GM23338 (cell line): ENCODE measurements at regions not wholly inside any gene's neighbourhood (a gene's known extent, or its start where the extent isn't known, plus 50 kb on each side); places are given as distances from the start of the nearest gene placed in this dataset.
A peak's percentile ranks its signal among the peaks of the same experiment; 100 is the strongest.

Experiments
- ATAC-seq: fragments of 200-7000 bp; cut with Tn5 transposase; 3 replicates; pipeline ENCODE4 v1.9.1; 2020
- DNase-seq: peaks from one replicate; pipeline ENCODE4 v3.0.0-alpha.2; 2015; ENCODE audit warnings: low spot score
- H2AFZ ChIP-seq: fragments of 200-600 bp; sonication (generic); 2 replicates; pipeline ENCODE4 v1.8.0; 2016; ENCODE audit warnings: antibody characterized with exemption, mild to moderate bottlenecking, moderate library complexity
- H3F3A ChIP-seq: fragments of 200-600 bp; sonication (generic); replicated peaks from 2 replicates; pipeline ENCODE4 v1.8.0; 2017; ENCODE audit warnings: antibody characterized with exemption, mixed run types, low read depth
- H3K27ac ChIP-seq: fragments of 200-600 bp; sonication (generic); 2 replicates; pipeline ENCODE4 v1.6.1; 2016; ENCODE audit warnings: low read depth
- H3K27me3 ChIP-seq: fragments of 200-600 bp; sonication (generic); 2 replicates; pipeline ENCODE4 v1.8.0; 2016; ENCODE audit warnings: mild to moderate bottlenecking, mixed run types, moderate library complexity; ENCODE audit not compliant: insufficient read depth
- H3K36me3 ChIP-seq: fragments of 200-600 bp; sonication (generic); 2 replicates; pipeline ENCODE4 v1.8.0; 2016; ENCODE audit warnings: mild to moderate bottlenecking; ENCODE audit not compliant: insufficient read depth
- H3K4me1 ChIP-seq: fragments of 200-600 bp; sonication (generic); 2 replicates; pipeline ENCODE4 v1.8.0; 2016; ENCODE audit warnings: mild to moderate bottlenecking, moderate library complexity; ENCODE audit not compliant: insufficient read depth
- H3K4me2 ChIP-seq: fragments of 200-600 bp; sonication (generic); 2 replicates; pipeline ENCODE4 v1.7.1; 2017; ENCODE audit warnings: mixed run types
- H3K4me3 ChIP-seq: fragments of 200-600 bp; sonication (generic); 2 replicates; pipeline ENCODE4 v1.6.1; 2016; ENCODE audit warnings: mixed run types
- H3K79me2 ChIP-seq: fragments of 200-600 bp; sonication (generic); replicated peaks from 2 replicates; pipeline ENCODE4 v1.8.0; 2017; ENCODE audit warnings: mild to moderate bottlenecking; ENCODE audit not compliant: insufficient read depth
- H3K9me2 ChIP-seq: fragments of 200-600 bp; sonication (generic); 2 replicates; pipeline ENCODE4 v1.8.0; 2017; ENCODE audit not compliant: insufficient read depth
- H4K20me1 ChIP-seq: fragments of 200-600 bp; sonication (generic); replicated peaks from 2 replicates; pipeline ENCODE4 v1.8.0; 2017; ENCODE audit warnings: mild to moderate bottlenecking; ENCODE audit not compliant: insufficient read depth
- H3K27ac Mint-ChIP-seq: 2 replicates; pipeline ENCODE4 v1.8.0; 2020; ENCODE audit warnings: inconsistent platforms, mild to moderate bottlenecking, moderate library complexity, mixed read lengths
- H3K27me3 Mint-ChIP-seq: 3 replicates; pipeline ENCODE4 v1.8.0; 2022; ENCODE audit warnings: low read depth, mild to moderate bottlenecking, moderate library complexity, mixed read lengths, inconsistent platforms; ENCODE audit not compliant: insufficient read depth, poor library complexity
- H3K36me3 Mint-ChIP-seq: 3 replicates; pipeline ENCODE4 v1.8.0; 2021; ENCODE audit warnings: low read depth, mild to moderate bottlenecking, inconsistent platforms, moderate library complexity, mixed read lengths
- H3K4me1 Mint-ChIP-seq: 3 replicates; pipeline ENCODE4 v1.8.0; 2020; ENCODE audit warnings: mild to moderate bottlenecking, inconsistent platforms, mixed read lengths
- H3K4me3 Mint-ChIP-seq: 3 replicates; pipeline ENCODE4 v1.8.0; 2021; ENCODE audit warnings: moderate library complexity, mild to moderate bottlenecking, inconsistent platforms, mixed read lengths
- H3K9me3 Mint-ChIP-seq: 3 replicates; pipeline ENCODE4 v1.8.0; 2020; ENCODE audit warnings: moderate library complexity, mild to moderate bottlenecking, inconsistent platforms, mixed read lengths
- CREB1 ChIP-seq: fragments of 250-450 bp; sonication (Bioruptor Pico); IDR thresholded peaks from 2 replicates; pipeline ENCODE4 v1.5.0; 2020; ENCODE audit warnings: low read depth, mild to moderate bottlenecking, moderate library complexity
- EZH2 ChIP-seq: fragments of 200-600 bp; sonication (generic); IDR thresholded peaks from one replicate; pipeline ENCODE4 v1.8.0; 2017; ENCODE audit warnings: antibody characterized with exemption, mild to moderate bottlenecking, low read depth; ENCODE audit not compliant: unreplicated experiment
- EZH2phosphoT487 ChIP-seq: fragments of 200-600 bp; sonication (generic); IDR thresholded peaks from one replicate; pipeline ENCODE4 v1.8.1; 2018; ENCODE audit warnings: antibody characterized with exemption; ENCODE audit not compliant: unreplicated experiment
- NANOG ChIP-seq: IDR thresholded peaks from 2 replicates; pipeline ENCODE4 v1.6.1; 2016; ENCODE audit warnings: antibody characterized with exemption, borderline replicate concordance
- POLR2AphosphoS5 ChIP-seq: IDR thresholded peaks from 2 replicates; pipeline ENCODE4 v1.6.1; 2016; ENCODE audit warnings: antibody characterized with exemption, low read depth
- STAT1 ChIP-seq: IDR thresholded peaks from one replicate; pipeline ENCODE4 v1.6.1; 2016; ENCODE audit warnings: antibody characterized with exemption; ENCODE audit not compliant: unreplicated experiment
- ZNF331 ChIP-seq: fragments of 250-450 bp; sonication (Bioruptor Pico); IDR thresholded peaks from 2 replicates; pipeline ENCODE4 v1.5.0; 2020; ENCODE audit warnings: low read depth, mild to moderate bottlenecking, moderate library complexity
- TF ChIP-seq, protein P1 (sequence below), 2 experiments: fragments of 200-600 bp in 1 of 2; sonication (generic) in 1 of 2; conservative IDR thresholded peaks; 2 replicates each; pipeline versions ENCODE4 v1.5.1 to v1.6.1; 2016 to 2017; ENCODE audit warnings: antibody characterized with exemption in 2 of 2, low read depth in 2 of 2, mild to moderate bottlenecking in 2 of 2, moderate library complexity in 1 of 2
- TF ChIP-seq, protein P2 (sequence below): fragments of 250-450 bp; sonication (Bioruptor Pico); IDR thresholded peaks from 2 replicates; pipeline ENCODE4 v1.5.0; 2020; ENCODE audit warnings: mild to moderate bottlenecking, moderate library complexity
- TF ChIP-seq, protein P3 (sequence below): IDR thresholded peaks from 2 replicates; pipeline ENCODE4 v1.6.1; 2016; ENCODE audit warnings: antibody characterized with exemption

DNA sequence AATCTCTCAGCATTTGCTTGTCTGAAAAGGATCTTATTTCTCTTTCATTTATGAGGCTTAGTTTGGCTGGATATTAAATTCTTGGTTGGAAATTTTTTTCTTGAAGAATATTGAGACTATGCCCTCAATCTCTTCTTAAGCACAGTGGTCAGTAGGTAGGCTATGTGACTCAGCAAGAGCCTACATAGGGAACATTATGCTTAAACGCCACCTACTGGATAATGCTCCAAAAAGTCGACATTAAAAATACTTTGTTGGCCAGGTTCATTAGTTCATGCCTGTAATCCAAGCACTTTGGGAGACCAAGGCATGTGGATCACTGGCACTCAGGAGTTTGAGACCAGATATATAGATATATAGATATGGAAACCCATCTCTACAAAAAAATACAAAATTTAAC lies 678.0 kb upstream of the USP24 start:
- peak overlapping the region; percentile 83 for H3K27ac Mint-ChIP-seq
- H3K4me1 Mint-ChIP-seq, result no peaks in the 10 kb centered on the region
- no peaks in the 10 kb centered on the region for H3K27me3 Mint-ChIP-seq
- H4K20me1 ChIP-seq, result no peaks in the 10 kb centered on the region
- H2AFZ ChIP-seq, result no peak overlapping the region
- H3F3A ChIP-seq, result no peaks in the 10 kb centered on the region
- H3K27me3 ChIP-seq, result no peaks in the 10 kb centered on the region
- ATAC-seq (peak; percentile 71), DNase-seq (peak; percentile 68)
- H3K9me3 Mint-ChIP-seq, result peaks cover 7% of the 10 kb centered on the region; the same call in 2 of the 3 replicates
- no peak overlapping the region for H3K4me2 ChIP-seq
- no peaks in the 10 kb centered on the region for H3K79me2 ChIP-seq
- no peak overlapping the region for H3K4me3 ChIP-seq
- peaks cover 6% of the 10 kb centered on the region; the same call in 2 of the 3 replicates for H3K36me3 Mint-ChIP-seq
- no peaks in the 10 kb centered on the region for H3K36me3 ChIP-seq
- no peak overlapping the region for H3K4me3 Mint-ChIP-seq
- TF ChIP-seq, protein P1, sequence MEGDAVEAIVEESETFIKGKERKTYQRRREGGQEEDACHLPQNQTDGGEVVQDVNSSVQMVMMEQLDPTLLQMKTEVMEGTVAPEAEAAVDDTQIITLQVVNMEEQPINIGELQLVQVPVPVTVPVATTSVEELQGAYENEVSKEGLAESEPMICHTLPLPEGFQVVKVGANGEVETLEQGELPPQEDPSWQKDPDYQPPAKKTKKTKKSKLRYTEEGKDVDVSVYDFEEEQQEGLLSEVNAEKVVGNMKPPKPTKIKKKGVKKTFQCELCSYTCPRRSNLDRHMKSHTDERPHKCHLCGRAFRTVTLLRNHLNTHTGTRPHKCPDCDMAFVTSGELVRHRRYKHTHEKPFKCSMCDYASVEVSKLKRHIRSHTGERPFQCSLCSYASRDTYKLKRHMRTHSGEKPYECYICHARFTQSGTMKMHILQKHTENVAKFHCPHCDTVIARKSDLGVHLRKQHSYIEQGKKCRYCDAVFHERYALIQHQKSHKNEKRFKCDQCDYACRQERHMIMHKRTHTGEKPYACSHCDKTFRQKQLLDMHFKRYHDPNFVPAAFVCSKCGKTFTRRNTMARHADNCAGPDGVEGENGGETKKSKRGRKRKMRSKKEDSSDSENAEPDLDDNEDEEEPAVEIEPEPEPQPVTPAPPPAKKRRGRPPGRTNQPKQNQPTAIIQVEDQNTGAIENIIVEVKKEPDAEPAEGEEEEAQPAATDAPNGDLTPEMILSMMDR (conservative IDR thresholded peaks at IDR 0.05; ENCODE audit: low read depth in 2 of 2), result peak; percentile 59 to 67
- no peak for TF ChIP-seq EZH2phosphoT487
- H3K27ac ChIP-seq, result no peak overlapping the region
- peaks cover 2% of the 10 kb centered on the region; the same call in 1 of the 2 replicates for H3K9me2 ChIP-seq
- no peaks in the 10 kb centered on the region for H3K4me1 ChIP-seq

DNA sequence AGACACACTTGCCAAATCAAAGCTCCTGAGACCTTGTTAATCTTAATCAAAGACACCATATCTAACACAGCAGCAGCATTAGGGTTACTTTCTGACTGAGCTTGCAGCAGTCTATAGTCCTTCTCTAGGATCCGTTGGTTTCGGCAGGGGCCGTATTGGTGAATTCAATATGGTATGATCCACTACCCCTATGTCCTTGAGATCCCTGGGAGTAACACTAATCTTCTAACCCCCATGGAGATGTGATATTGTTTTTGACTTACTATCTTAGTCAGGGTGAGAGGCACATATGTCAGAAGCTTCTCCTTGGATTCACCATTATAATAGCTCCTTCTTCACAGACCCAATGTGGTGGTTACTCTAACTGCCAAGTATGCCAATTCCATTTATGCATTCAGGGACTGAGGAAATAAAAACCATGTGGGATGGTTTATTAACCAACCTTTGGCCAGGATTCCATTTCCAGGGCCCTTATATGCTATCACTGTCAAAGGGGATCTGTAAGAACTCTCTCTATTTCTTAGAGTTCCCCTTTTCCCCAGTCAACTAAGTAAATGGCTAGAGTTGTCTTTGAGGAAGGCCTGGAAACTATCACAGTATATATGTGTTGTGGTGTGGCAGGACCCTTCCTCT lies 673.6 kb upstream of the USP24 start:
- Histone ChIP-seq H3K4me2 (no peak overlapping the region), H3K4me3 (no peak overlapping the region), H4K20me1 (no peaks in the 10 kb centered on the region), H3K27me3 (no peaks in the 10 kb centered on the region), H3K36me3 (no peaks in the 10 kb centered on the region), H3F3A (no peaks in the 10 kb centered on the region), H3K27ac (no peak overlapping the region), H3K9me2 (peaks cover 2% of the 10 kb centered on the region; the same call in 1 of the 2 replicates), H3K4me1 (no peaks in the 10 kb centered on the region), H2AFZ (no peak overlapping the region), H3K79me2 (no peaks in the 10 kb centered on the region)
- peaks cover 6% of the 10 kb centered on the region; the same call in 2 of the 3 replicates for H3K36me3 Mint-ChIP-seq
- no peak for ATAC-seq
- DNase-seq, result no peak
- H3K4me1 Mint-ChIP-seq, result no peaks in the 10 kb centered on the region
- no peaks in the 10 kb centered on the region for H3K27me3 Mint-ChIP-seq
- no peak overlapping the region for H3K4me3 Mint-ChIP-seq
- no peak overlapping the region for H3K27ac Mint-ChIP-seq
- H3K9me3 Mint-ChIP-seq, result peaks cover 7% of the 10 kb centered on the region; the same call in 2 of the 3 replicates
- no peak for TF ChIP-seq STAT1
- TF ChIP-seq NANOG, result no peak
- no peak for TF ChIP-seq POLR2AphosphoS5
- TF ChIP-seq, protein P2, sequence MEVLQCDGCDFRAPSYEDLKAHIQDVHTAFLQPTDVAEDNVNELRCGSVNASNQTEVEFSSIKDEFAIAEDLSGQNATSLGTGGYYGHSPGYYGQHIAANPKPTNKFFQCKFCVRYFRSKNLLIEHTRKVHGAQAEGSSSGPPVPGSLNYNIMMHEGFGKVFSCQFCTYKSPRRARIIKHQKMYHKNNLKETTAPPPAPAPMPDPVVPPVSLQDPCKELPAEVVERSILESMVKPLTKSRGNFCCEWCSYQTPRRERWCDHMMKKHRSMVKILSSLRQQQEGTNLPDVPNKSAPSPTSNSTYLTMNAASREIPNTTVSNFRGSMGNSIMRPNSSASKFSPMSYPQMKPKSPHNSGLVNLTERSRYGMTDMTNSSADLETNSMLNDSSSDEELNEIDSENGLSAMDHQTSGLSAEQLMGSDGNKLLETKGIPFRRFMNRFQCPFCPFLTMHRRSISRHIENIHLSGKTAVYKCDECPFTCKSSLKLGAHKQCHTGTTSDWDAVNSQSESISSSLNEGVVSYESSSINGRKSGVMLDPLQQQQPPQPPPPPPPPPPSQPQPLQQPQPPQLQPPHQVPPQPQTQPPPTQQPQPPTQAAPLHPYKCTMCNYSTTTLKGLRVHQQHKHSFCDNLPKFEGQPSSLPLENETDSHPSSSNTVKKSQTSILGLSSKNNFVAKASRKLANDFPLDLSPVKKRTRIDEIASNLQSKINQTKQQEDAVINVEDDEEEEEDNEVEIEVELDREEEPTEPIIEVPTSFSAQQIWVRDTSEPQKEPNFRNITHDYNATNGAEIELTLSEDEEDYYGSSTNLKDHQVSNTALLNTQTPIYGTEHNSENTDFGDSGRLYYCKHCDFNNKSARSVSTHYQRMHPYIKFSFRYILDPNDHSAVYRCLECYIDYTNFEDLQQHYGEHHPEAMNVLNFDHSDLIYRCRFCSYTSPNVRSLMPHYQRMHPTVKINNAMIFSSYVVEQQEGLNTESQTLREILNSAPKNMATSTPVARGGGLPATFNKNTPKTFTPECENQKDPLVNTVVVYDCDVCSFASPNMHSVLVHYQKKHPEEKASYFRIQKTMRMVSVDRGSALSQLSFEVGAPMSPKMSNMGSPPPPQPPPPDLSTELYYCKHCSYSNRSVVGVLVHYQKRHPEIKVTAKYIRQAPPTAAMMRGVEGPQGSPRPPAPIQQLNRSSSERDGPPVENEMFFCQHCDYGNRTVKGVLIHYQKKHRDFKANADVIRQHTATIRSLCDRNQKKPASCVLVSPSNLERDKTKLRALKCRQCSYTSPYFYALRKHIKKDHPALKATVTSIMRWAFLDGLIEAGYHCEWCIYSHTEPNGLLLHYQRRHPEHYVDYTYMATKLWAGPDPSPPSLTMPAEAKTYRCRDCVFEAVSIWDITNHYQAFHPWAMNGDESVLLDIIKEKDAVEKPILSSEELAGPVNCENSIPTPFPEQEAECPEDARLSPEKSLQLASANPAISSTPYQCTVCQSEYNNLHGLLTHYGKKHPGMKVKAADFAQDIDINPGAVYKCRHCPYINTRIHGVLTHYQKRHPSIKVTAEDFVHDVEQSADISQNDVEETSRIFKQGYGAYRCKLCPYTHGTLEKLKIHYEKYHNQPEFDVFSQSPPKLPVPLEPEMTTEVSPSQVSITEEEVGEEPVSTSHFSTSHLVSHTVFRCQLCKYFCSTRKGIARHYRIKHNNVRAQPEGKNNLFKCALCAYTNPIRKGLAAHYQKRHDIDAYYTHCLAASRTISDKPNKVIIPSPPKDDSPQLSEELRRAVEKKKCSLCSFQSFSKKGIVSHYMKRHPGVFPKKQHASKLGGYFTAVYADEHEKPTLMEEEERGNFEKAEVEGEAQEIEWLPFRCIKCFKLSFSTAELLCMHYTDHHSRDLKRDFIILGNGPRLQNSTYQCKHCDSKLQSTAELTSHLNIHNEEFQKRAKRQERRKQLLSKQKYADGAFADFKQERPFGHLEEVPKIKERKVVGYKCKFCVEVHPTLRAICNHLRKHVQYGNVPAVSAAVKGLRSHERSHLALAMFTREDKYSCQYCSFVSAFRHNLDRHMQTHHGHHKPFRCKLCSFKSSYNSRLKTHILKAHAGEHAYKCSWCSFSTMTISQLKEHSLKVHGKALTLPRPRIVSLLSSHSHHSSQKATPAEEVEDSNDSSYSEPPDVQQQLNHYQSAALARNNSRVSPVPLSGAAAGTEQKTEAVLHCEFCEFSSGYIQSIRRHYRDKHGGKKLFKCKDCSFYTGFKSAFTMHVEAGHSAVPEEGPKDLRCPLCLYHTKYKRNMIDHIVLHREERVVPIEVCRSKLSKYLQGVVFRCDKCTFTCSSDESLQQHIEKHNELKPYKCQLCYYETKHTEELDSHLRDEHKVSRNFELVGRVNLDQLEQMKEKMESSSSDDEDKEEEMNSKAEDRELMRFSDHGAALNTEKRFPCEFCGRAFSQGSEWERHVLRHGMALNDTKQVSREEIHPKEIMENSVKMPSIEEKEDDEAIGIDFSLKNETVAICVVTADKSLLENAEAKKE, result no peak
- TF ChIP-seq ZNF331 (CRISPR knock-in tag), result no peak
- TF ChIP-seq EZH2, result no peak
- TF ChIP-seq, protein P1 (conservative IDR thresholded peaks at IDR 0.05; ENCODE audit: low read depth in 2 of 2), result no peak
- TF ChIP-seq EZH2phosphoT487, result no peak
- TF ChIP-seq CREB1 (CRISPR knock-in tag), result no peak
- TF ChIP-seq, protein P3, sequence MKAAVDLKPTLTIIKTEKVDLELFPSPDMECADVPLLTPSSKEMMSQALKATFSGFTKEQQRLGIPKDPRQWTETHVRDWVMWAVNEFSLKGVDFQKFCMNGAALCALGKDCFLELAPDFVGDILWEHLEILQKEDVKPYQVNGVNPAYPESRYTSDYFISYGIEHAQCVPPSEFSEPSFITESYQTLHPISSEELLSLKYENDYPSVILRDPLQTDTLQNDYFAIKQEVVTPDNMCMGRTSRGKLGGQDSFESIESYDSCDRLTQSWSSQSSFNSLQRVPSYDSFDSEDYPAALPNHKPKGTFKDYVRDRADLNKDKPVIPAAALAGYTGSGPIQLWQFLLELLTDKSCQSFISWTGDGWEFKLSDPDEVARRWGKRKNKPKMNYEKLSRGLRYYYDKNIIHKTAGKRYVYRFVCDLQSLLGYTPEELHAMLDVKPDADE, result no peak
